Endodermal cell (in vitro differentiated cells): ENCODE measurements at regions not wholly inside any gene's neighbourhood (a gene's known extent, or its start where the extent isn't known, plus 50 kb on each side); places are given as distances from the start of the nearest gene placed in this dataset.
A peak's percentile ranks its signal among the peaks of the same experiment; 100 is the strongest.

Source experiments
- DNase-seq: peaks from one replicate; pipeline ENCODE4 v3.0.0-alpha.2; 2017
- H3K27ac ChIP-seq: 2 replicates; pipeline ENCODE4 v1.5.1; 2013; ENCODE audit warnings: mild to moderate bottlenecking, low read depth, low read length, moderate library complexity
- H3K27me3 ChIP-seq: 2 replicates; pipeline ENCODE4 v1.6.1; 2013; ENCODE audit warnings: mild to moderate bottlenecking, low read length, moderate library complexity; ENCODE audit not compliant: insufficient read depth, control insufficient read depth, poor library complexity, severe bottlenecking
- H3K36me3 ChIP-seq: 2 replicates; pipeline ENCODE4 v1.7.0; 2013; ENCODE audit warnings: mild to moderate bottlenecking, low read length, moderate library complexity; ENCODE audit not compliant: control insufficient read depth, insufficient read depth
- H3K4me1 ChIP-seq: one replicate; pipeline ENCODE4 v1.7.0; 2013; ENCODE audit warnings: low read length; ENCODE audit not compliant: control insufficient read depth, insufficient read depth
- H3K4me3 ChIP-seq: 2 replicates; pipeline ENCODE4 v1.5.1; 2013; ENCODE audit warnings: mild to moderate bottlenecking, low read length, moderate library complexity
- H3K9ac ChIP-seq: 2 replicates; pipeline ENCODE4 v1.6.1; 2013; ENCODE audit warnings: mild to moderate bottlenecking, low read length, moderate library complexity; ENCODE audit not compliant: poor library complexity, severe bottlenecking; ENCODE audit errors: extremely low read depth
- H3K9me3 ChIP-seq: 2 replicates; pipeline ENCODE4 v1.6.1; 2013; ENCODE audit warnings: mild to moderate bottlenecking, low read length, moderate library complexity; ENCODE audit not compliant: control insufficient read depth
- H3K27ac Mint-ChIP-seq: 2 replicates; pipeline ENCODE4 v1.8.0; 2020; ENCODE audit warnings: mixed read lengths
- H3K27me3 Mint-ChIP-seq: 2 replicates; pipeline ENCODE4 v1.8.0; 2021; ENCODE audit warnings: mild to moderate bottlenecking, mixed read lengths; ENCODE audit not compliant: insufficient read depth
- H3K36me3 Mint-ChIP-seq: 2 replicates; pipeline ENCODE4 v1.8.0; 2020; ENCODE audit warnings: low read depth, mixed read lengths
- H3K4me1 Mint-ChIP-seq: 2 replicates; pipeline ENCODE4 v1.8.0; 2020; ENCODE audit warnings: mixed read lengths
- H3K4me3 Mint-ChIP-seq: 2 replicates; pipeline ENCODE4 v1.8.0; 2020; ENCODE audit warnings: mild to moderate bottlenecking, moderate library complexity, mixed read lengths
- H3K9me3 Mint-ChIP-seq: 2 replicates; pipeline ENCODE4 v1.8.0; 2020; ENCODE audit warnings: mild to moderate bottlenecking, mixed read lengths
- CTCF ChIP-seq: fragments of 200-600 bp; sonication (generic); conservative IDR thresholded peaks from 2 replicates; pipeline ENCODE4 v1.5.0; 2021; ENCODE audit warnings: antibody characterized with exemption, mild to moderate bottlenecking
- WGBS, 2 experiments: methylation state at CpG; one replicate each; pipeline versions ENCODE4 v1.1.5 to v1.1.7; 2013; ENCODE audit warnings: missing lambda C conversion rate in 2 of 2, mixed read lengths in 1 of 2; ENCODE audit not compliant: insufficient coverage in 1 of 2, insufficient read length in 1 of 2; 5-methylcytosine and 5-hydroxymethylcytosine counted together

- 71 to 72% methylated on average over 6 of the region's 6 CpGs for WGBS, 2 experiments
- Histone ChIP-seq H3K4me1 (peaks cover 13% of the 10 kb centered on the region), H3K36me3 (no peaks in the 10 kb centered on the region), H3K27ac (no peak overlapping the region), H3K9me3 (no peaks in the 10 kb centered on the region), H3K9ac (no peak overlapping the region), H3K27me3 (no peaks in the 10 kb centered on the region), H3K4me3 (no peak overlapping the region)
- DNase-seq = no peak
- peaks cover 24% of the 10 kb centered on the region for H3K4me1 Mint-ChIP-seq
- no peaks in the 10 kb centered on the region for H3K36me3 Mint-ChIP-seq
- peak overlapping the region; percentile 12 for H3K27ac Mint-ChIP-seq
- no peak for TF ChIP-seq CTCF
- H3K4me3 Mint-ChIP-seq = no peak overlapping the region
- H3K27me3 Mint-ChIP-seq = no peaks in the 10 kb centered on the region
- no peaks in the 10 kb centered on the region for H3K9me3 Mint-ChIP-seq
Observed at GRCh38 chr5:54722846-54723433, 205.4 kb downstream of the SNX18 start.

GRCh38 chr5:54721951-54722654, 204.5 kb downstream of the SNX18 start:
- no peaks in the 10 kb centered on the region for H3K36me3 Mint-ChIP-seq
- Histone ChIP-seq H3K4me1 (peaks cover 12% of the 10 kb centered on the region), H3K36me3 (no peaks in the 10 kb centered on the region), H3K9me3 (no peaks in the 10 kb centered on the region), H3K27me3 (no peaks in the 10 kb centered on the region), H3K9ac (no peak overlapping the region), H3K4me3 (no peak overlapping the region), H3K27ac (no peak overlapping the region)
- peaks cover under 1% of the 10 kb centered on the region for H3K9me3 Mint-ChIP-seq
- DNase-seq = no peak
- WGBS, 2 experiments = 92 to 100% methylated on average over 2 to 4 of the region's 5 CpGs
- no peak overlapping the region for H3K4me3 Mint-ChIP-seq
- H3K27me3 Mint-ChIP-seq = no peaks in the 10 kb centered on the region
- no peak overlapping the region for H3K27ac Mint-ChIP-seq
- TF ChIP-seq CTCF = no peak
- peaks cover 23% of the 10 kb centered on the region for H3K4me1 Mint-ChIP-seq

GRCh38 chr5:54721116-54721515, 203.6 kb downstream of the SNX18 start:
- H3K9ac ChIP-seq = no peak overlapping the region
- peaks cover 8% of the 10 kb centered on the region for H3K4me1 ChIP-seq
- 100% methylated on average over 1 of the region's 1 CpG; no CpG with 5 or more reads in 1 of the 2 experiments for WGBS, 2 experiments
- Mint-ChIP-seq H3K27ac (no peak overlapping the region), H3K9me3 (peaks cover 5% of the 10 kb centered on the region), H3K27me3 (no peaks in the 10 kb centered on the region), H3K4me3 (no peak overlapping the region), H3K36me3 (no peaks in the 10 kb centered on the region), H3K4me1 (peaks cover 21% of the 10 kb centered on the region)
- no peak overlapping the region for H3K4me3 ChIP-seq
- TF ChIP-seq CTCF = no peak
- H3K27me3 ChIP-seq = no peaks in the 10 kb centered on the region
- H3K27ac ChIP-seq = no peak overlapping the region
- H3K9me3 ChIP-seq = peaks cover 6% of the 10 kb centered on the region
- no peaks in the 10 kb centered on the region for H3K36me3 ChIP-seq
- no peak for DNase-seq
